Cardiac muscle cell (in vitro differentiated cells and primary cell): ENCODE measurements at regions not wholly inside any gene's neighbourhood (a gene's known extent, or its start where the extent isn't known, plus 50 kb on each side); places are given as distances from the start of the nearest gene placed in this dataset.

Source experiments
- DNase-seq, 2 donors: peaks; one replicate each; pipeline versions ENCODE4 v3.0.0 to v3.0.0-alpha.2; 2010 to 2017; ENCODE audit warnings: low read depth in 1 of 2, low spot score in 1 of 2
- H3K27ac ChIP-seq: fragments of 200-600 bp; sonication (generic); 2 replicates; pipeline ENCODE4 v1.5.1; 2016
- H3K27me3 ChIP-seq: fragments of 200-600 bp; sonication (generic); 2 replicates; pipeline ENCODE4 v1.6.0; 2016; ENCODE audit warnings: control low read depth
- H3K36me3 ChIP-seq: fragments of 200-600 bp; sonication (generic); 2 replicates; pipeline ENCODE4 v1.5.1; 2016; ENCODE audit warnings: control low read depth
- H3K4me1 ChIP-seq: fragments of 200-600 bp; sonication (generic); 2 replicates; pipeline ENCODE4 v1.8.1; 2017; ENCODE audit warnings: low read depth, mild to moderate bottlenecking, mixed run types
- H3K4me3 ChIP-seq: fragments of 200-600 bp; sonication (generic); 2 replicates; pipeline ENCODE4 v1.5.1; 2016; ENCODE audit warnings: mild to moderate bottlenecking
- H3K9me3 ChIP-seq: fragments of 200-600 bp; sonication (generic); 2 replicates; pipeline ENCODE4 v1.5.1; 2017; ENCODE audit warnings: low read depth, mild to moderate bottlenecking, control low read depth
- CTCF ChIP-seq: IDR thresholded peaks from 2 replicates; pipeline ENCODE4 v1.5.1; 2012; ENCODE audit warnings: low read depth, mild to moderate bottlenecking, low read length

- Histone ChIP-seq H3K4me1 (peaks cover 7% of the 10 kb centered on the region), H3K27me3 (no peaks in the 10 kb centered on the region), H3K36me3 (no peaks in the 10 kb centered on the region), H3K27ac (no peak overlapping the region), H3K9me3 (no peaks in the 10 kb centered on the region), H3K4me3 (no peak overlapping the region)
- TF ChIP-seq CTCF, result no peak
- no peak for DNase-seq
These were observed 298.5 kb upstream of the FOXF1 start for GRCh38 chr16:86211800-86212199.

GRCh38 chr16:86212706-86213436, 297.5 kb upstream of the FOXF1 start:
- H3K4me3 ChIP-seq, result no peak overlapping the region
- no peak for TF ChIP-seq CTCF
- no peak overlapping the region for H3K27ac ChIP-seq
- no peak for DNase-seq
- no peaks in the 10 kb centered on the region for H3K27me3 ChIP-seq
- no peaks in the 10 kb centered on the region for H3K9me3 ChIP-seq
- peaks cover 7% of the 10 kb centered on the region for H3K4me1 ChIP-seq
- no peaks in the 10 kb centered on the region for H3K36me3 ChIP-seq

GRCh38 chr16:86213437-86214205, 296.7 kb upstream of the FOXF1 start:
- Histone ChIP-seq H3K4me3 (no peak overlapping the region), H3K27me3 (no peaks in the 10 kb centered on the region), H3K27ac (no peak overlapping the region), H3K9me3 (no peaks in the 10 kb centered on the region), H3K4me1 (peaks cover 8% of the 10 kb centered on the region), H3K36me3 (no peaks in the 10 kb centered on the region)
- no peak for DNase-seq
- no peak for TF ChIP-seq CTCF

GRCh38 chr16:86214326-86215232, 295.7 kb upstream of the FOXF1 start:
- no peak for DNase-seq
- Histone ChIP-seq H3K9me3 (no peaks in the 10 kb centered on the region), H3K27ac (no peak overlapping the region), H3K4me1 (peaks cover 7% of the 10 kb centered on the region), H3K4me3 (no peak overlapping the region), H3K36me3 (no peaks in the 10 kb centered on the region), H3K27me3 (no peaks in the 10 kb centered on the region)
- no peak for TF ChIP-seq CTCF

- no peaks in the 10 kb centered on the region for H3K27me3 ChIP-seq
- no peaks in the 10 kb centered on the region for H3K36me3 ChIP-seq
- H3K27ac ChIP-seq, result no peak overlapping the region
- H3K9me3 ChIP-seq, result no peaks in the 10 kb centered on the region
- H3K4me3 ChIP-seq, result no peak overlapping the region
- TF ChIP-seq CTCF, result no peak
- no peak for DNase-seq
- peaks cover 16% of the 10 kb centered on the region for H3K4me1 ChIP-seq
These were observed 294.9 kb upstream of the FOXF1 start for GRCh38 chr16:86215233-86215978.
